GM19023 (cell line): ENCODE measurements at regions not wholly inside any gene's neighbourhood (a gene's known extent, or its start where the extent isn't known, plus 50 kb on each side); places are given as distances from the start of the nearest gene placed in this dataset.
"Not testable (repeated sequence)": the region's sequence is repeated elsewhere in the genome, so short reads cannot be mapped to it uniquely, and the experiment has no call there.

Experiments used
- ATAC-seq: cut with Tn5 transposase; IDR thresholded peaks from one replicate; pipeline ENCODE4 v1.9.1; 2021; ENCODE audit warnings: mild to moderate bottlenecking, moderate library complexity; ENCODE audit not compliant: unreplicated experiment

DNA sequence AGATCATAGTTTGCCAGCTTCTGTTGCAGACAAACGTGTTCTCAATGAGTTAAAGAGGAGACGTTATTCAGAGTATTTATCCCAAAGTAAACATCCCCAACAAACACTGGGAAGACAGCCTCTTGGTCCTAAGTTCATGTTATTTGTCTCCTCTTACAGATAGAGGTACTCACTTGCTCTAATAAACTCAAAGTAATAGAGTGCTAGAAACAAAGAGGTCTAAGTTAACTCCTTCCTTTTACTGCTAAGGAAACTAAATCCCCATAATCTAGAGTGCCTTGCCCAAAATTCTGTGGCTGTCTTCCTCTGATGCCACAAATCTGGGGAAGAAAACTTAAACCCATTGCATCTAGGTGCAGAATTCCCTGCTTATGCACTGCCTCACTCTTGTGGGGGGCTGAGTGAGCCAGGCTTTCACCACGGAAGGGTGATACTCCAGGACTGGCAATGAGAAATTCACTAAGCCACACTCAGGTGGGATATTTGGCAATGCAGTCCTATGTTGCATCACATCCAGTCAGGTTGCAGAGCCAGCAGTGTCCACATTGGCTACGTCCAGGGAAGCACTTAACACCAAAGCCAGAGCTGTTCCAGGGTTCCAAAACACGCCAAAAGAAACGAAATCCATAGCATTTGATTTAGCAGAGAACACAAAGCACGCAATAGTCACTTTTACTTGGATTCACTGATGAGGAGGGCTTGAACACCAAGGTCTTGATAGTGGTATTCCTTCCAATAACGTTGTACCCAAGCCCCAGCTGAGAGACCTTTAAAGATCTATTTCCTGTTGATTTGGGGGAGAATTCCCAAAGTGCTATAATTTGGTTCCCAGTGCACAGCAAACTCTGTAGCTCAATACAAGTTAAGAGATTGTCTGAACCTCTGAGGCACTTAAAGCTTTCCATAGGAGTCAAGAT lies 81.0 kb upstream of the FOXQ1 start:
- ATAC-seq: no peak

DNA sequence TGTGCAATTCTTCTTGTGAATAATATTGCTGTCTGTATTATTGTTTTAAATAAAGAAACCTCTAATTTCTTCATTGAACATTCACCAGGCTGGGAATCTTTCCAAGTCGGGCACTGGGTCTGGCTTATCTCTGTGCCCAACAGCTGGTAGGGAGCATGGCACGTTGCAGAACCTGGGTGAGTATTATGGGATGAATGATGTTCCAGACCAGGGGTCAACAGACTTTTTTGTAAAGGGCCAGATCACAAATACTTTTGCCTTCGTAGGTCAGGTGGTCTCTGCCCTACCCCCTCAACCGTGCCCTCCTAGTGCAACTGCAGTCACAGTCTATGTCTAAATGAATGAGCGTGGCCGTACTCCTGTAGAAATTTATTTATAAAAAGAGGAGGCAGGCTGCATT lies 81.6 kb upstream of the FOXQ1 start:
- ATAC-seq: no peak

DNA sequence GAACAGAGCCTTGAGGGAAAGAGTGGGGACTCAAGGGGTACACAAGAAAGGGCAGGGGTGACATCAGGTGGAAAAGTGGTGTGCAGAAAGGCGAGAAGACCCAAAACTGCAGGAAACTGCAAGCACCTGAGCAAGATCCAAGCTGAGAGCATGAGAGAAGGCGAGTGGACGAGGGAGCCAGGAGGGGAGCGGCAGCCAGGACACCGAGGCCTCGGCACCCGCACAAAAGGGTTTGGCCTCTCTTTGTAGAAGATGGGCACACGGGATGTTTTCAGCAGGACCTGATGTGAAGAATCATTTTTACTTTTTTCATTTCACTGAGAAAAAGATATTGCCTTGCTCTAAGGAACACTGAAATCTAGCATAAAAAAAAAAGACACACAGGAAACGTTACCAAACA lies 82.1 kb upstream of the FOXQ1 start:
- ATAC-seq: no peak

DNA sequence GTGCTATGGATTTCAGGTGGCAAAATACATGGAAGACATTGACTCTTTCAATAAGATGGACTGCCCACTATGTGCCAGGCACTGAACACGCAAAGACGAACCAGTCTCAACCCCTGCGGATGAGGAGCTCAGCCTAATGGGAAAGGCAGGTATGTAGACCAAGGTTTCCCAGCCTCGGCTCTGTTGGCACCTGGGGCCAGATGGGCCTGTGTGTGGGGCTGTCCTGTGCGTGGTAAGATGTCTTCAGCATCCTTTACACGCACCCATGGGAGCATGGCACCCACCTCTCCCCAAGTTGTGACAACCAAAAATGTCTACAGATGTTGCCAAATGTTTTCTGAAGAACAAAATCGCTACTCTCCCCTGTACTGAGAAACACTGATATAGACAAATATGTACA lies 82.6 kb upstream of the FOXQ1 start:
- ATAC-seq: no peak

DNA sequence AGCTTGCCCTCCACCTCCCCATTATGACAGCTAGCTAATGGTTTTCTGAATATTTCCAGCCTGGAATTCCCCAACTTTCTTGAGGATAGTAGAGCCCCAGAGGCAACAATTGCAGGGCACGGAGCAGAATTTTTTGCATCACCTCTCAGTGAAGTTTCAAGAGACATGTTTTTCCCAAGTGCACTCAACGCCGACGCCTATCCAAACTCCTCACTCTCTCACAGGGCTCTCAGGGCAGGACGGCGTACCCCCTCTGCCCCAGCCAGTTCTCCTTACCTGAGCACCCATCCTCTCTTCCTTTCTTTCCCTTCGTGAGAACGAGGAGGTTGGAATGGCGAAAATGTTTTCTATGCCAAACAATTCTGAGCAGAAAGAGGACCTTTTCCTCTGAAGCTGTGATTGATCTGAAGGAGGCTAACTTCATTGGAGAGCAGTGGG lies 83.1 kb upstream of the FOXQ1 start:
- ATAC-seq: no peak

DNA sequence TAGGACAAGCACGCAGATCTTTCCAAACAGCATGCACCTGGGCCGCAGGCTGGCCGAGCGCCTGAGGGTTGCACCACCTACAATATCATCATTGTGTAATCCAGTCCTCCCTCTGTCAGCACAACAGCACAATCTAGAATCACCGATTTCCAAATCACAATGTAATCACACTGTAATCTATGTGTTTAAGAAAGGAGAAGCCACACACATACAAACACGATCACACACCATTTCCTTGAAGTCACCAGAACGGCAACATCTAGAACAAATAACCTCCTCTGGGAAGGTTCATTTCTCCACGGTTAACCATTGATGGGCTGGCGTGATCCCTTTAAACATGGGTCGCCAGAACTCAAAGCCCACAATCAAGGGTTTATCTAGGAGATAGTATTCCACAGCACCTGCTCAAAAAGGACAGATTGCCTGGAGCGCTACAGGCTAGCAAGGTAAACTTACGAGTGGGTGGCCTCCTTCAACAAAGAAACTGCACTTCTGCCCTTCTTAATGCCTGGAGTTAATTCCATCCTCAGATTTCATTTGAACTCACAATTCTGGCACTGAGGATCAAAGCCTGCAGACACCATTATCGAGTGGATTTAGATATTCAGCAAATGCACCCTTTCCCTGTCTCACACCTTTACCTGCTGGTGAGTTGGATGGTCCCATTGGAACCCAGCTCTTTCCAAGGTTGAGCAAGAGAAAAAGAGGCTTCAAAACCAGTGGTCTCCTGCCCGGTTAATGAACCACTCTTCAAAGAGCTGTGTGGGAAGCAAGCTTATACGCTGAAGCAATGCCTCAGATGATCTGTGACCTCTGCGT lies 83.8 kb upstream of the FOXQ1 start:
- no peak for ATAC-seq

DNA sequence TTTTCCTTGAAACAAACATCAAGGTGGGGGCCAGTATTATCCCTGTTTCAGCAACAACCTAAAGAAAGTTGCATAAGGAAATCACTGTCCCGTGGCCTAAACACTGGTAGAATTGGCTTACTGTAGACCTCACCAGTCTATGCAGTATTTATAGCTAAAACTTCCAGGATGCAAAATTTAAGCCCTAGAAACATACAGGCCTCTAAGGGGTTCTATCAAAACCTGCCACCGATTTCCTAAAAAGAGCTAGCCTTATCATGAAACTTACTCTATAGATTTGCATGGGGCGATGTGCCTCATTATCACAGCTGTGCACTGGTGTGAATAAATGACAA lies 84.3 kb upstream of the FOXQ1 start:
- no peak for ATAC-seq

DNA sequence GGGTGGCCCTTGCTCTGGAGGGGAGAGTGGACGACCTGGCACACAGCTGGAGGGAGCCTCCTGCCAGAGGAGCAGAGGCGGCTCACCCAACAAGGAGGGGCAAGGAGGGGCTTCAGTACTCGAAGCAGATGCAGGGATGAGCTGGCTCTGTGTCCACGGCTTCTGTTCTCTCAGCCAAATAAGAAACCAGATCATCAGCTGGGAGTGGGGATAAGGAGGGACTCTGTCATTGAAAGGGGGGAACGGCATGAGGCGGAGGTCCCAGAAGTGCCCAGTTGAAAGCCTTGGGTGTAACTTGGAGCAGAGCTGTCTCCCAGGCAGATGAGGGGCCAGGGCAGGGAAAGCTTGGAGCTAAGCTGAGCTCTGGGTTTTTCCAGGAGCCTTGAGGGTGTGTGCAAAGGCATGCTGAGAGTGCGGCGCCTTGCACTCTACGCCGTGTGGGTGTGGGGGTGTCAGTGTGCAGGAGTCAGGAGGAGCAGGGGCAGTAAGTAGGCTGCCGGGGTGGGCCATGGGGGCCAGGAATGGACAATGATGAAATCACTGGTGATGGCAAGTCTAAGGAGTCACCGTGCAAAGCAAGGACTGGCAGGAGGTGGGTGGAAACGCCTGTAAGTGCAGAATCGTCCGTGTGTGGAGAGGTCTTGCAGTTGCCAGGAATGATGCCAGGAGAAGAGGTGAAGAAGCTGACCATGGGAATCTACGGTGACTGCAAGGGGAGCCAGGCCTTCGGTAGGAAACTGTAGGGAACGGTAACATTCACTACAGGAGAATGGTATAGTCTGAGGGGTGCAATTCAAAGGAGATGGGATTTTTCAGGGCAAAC lies 85.4 kb upstream of the FOXQ1 start:
- ATAC-seq: no peak

DNA sequence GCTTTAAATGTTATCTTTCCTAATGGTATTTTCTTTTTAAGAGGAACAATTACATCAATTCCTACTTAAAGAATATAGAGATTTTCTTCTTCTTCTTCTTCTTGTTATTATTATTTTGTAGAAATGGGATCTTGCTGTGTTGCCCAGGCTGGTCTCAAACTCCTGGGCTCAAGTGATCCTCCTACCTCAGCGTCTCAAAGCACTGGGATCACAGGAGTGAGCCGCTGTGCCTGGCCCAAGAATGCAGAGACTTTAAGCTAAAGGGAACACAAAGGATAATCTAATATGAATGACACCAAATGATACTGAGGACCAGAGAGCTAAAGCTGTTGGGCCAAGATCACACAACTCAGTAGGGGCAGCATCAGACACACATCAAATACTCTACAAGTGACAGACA lies 87.4 kb upstream of the FOXQ1 start:
- no peak for ATAC-seq

DNA sequence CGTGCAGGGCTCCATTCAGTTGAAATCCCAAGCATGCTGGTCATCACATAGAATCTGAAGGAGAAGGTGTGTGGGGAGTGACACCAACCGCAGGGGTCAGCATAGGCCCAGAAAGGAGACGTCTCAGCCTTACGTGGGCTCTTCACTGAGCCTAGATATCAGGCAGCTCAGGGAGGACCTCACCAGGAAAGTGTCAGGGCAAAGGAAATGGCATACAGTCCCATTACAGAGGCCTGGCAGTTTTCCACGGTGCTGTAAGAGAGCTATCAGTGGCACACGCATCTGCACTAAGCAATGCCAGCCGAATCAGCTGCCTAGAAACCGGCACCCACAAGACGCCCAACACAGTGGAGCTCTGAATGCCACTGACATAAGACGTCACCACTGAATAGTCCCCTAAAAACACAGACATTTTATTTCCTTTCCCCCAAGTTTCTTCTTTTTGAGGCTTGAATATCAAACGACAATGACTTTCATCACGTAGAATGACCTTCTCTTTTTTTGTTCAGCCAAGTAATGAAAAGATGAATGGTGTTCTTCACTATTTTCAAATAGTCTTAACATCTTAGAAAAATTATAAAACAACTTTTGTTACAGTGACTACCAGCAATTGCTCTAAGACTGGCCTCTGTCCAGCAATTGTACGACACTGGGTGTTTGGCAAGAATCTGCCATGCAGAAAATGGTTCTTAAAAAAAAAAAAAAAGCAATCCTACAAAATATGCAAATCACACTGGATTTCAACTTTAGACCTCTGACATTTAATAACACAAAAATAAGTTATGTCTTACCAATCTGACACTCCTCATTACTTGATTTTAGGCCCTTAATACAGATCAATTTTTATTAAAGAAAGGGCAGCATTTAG lies 88.9 kb upstream of the FOXQ1 start:
- ATAC-seq: no peak

DNA sequence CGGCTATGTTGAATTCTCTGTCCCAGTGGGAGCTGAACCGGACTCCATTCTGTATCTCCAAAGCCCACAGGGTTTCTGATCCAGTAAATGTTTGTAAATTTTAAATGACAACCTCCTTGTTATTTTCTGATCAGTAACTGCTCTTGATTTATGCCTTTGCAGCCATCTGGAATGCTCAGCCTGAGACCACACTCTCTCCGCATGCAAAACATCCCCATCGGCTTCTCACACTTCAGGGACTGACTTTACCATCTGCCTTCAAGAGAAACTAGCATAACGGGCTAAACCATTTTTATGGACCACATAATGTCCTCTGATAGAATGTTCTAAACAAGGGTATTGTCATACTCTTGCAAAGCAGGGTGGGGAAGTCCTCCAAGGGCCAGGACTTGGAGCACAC lies 94.5 kb upstream of the FOXQ1 start:
- ATAC-seq: no peak

DNA sequence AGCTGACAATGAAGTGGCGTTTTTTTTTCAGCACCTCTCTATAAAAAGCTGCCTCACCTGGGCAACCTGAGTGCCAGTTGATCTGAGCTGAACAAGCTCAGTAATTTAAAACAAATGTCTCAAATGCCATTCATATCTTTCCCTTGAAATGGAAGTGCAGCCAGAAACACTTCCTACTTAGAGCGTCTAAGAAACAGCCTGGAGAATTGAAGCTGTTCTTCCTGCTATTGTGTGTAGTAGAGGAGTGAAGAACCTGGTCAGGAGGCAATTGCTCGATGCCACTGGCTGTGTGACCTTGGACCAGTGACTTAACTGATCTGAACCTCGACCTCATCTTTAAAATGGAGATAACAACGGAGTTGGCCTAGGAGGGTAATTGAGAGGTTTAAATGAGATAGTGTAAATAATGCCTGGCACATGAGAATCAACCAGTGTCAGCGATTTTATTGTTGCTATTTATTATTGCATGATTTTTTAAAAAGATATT lies 95.4 kb upstream of the FOXQ1 start:
- ATAC-seq: no peak

DNA sequence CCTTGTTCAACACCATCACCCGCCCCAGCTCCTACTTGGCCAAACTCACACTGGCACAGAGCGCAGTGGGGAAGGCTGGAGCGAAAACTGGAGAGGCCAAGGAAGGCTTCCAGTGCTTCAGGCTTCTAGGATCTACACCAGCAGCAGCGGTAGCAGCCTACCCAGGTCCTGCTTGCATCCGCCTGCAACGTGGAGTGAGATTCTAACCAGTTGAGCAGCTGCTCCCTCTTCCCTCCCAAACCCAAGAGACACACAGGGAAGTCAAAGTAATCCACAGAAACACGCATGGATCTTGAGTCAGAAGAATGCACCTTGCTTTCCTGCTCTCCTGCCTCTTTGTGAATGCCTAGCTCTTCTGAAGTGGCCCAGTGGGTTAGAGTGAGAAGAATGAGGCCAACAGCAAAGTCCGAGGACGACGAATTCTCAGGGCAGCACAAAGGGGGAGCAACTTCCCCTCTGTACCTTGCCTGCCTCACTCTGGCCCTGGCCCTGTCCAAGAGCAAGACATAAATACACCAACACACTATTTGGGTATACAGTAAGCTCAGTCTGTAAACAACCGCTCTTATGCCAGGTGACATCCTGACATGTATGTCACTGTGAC lies 95.9 kb upstream of the FOXQ1 start:
- ATAC-seq: no peak

DNA sequence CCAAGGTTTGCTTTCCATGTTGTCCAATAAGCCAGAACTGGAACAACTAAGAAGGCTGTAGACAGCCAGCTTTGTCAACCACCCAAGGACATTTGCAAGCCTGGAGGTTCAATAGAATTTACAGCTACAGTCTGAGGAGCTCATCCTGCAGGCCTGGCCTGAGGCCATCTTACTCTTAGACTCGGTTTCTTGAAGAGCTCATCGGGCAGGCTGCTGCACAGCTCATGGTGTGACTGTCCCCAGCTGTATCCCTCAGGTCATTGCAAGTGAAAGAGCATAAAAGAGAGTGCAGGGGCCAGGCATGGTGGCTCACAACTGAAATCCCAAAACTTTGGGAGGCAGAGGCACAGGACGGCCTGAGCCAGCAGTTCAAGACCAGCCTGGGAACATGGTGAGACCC lies 96.9 kb upstream of the FOXQ1 start:
- no peak for ATAC-seq

DNA sequence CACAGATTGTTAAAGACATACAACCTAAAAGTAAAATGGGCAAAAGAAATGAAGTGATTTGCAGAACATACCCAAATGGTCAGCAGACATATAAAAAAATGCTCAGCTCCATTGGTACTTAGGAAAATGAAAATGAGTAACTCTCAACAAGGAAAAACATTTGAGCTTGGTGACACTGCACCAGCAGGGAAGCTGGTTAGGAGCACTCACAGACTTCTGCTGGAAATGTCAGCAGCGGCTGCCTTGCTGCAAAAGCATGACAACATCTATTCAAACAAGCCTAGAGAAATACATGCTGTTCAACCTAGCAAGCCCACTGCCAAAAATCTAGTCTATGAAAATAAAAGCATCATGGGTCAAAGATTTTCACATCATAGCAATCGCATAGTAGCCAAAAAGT lies 99.0 kb upstream of the FOXQ1 start:
- ATAC-seq: no peak

DNA sequence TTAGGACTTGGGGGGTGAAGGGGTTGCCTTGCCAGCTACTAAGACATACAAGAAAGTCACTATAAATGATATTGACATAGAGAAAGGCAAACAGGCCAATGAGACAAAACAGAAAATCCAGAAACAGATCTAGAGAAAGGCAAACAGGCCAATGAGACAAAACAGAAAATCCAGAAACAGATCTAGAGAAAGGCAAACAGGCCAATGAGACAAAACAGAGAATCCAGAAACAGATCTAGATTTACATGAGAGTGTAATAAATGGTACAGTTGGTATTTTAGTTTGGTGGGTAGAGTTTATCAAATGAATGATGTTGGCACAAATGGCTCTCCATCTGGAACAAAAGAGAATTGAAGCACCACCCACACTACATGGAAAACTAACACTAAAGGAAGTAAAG lies 99.8 kb upstream of the FOXQ1 start:
- ATAC-seq: not testable (repeated sequence)

DNA sequence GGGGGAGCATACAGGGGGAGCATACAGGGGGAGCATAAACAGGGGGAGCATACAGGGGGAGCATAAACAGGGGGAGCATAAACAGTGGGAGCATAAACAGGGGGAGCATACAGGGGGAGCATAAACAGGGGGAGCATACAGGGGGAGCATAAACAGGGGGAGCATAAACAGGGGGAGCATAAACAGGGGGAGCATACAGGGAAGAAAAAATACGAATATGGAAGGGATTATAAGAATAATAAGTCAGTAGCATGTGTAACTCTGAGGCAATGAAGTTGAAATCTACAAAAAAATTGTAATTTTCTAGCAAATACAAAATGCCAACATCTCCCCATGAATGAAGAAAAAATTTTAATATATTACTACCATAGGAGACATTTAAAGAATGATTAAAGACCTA lies 101.3 kb upstream of the FOXQ1 start:
- not testable (repeated sequence) for ATAC-seq

DNA sequence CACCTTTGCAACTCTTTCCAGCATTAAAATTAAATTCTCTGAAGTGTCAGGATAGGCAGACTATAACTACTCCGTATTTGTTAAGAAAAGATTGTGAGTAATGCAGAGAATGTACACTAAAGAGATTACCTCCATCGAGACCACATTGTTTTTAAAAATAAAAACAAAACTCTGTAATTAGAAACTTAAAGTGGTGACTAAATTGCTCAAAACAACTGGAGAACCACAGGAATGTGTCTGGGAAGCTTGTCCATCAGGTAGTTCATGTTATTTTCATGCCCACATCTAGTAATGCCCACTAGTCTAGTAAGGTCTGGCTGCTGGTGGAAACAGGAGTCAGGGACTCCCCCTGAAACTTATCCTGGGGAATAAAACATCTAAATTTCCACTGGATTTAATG lies 103.0 kb upstream of the FOXQ1 start:
- ATAC-seq: no peak

DNA sequence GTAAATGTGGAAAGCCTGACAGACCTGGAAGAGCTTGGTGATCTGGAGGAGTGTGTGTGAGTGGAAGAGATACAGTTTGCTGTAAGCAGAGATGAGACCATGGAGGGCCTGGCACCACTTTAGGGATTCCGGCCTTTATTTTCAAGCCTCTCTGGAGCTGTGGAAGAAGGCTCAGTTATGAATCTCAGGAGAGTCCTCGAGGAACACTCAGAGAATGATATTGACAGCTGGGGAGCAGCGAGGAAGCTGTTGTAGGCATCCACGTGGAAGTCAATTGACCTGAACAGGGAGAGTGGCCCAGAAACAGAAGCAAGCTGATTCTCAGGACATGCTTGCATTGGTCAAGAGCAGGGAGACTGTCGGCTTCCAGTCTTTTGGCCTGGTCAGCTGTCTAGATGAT lies 108.4 kb upstream of the FOXQ1 start:
- ATAC-seq: no peak

DNA sequence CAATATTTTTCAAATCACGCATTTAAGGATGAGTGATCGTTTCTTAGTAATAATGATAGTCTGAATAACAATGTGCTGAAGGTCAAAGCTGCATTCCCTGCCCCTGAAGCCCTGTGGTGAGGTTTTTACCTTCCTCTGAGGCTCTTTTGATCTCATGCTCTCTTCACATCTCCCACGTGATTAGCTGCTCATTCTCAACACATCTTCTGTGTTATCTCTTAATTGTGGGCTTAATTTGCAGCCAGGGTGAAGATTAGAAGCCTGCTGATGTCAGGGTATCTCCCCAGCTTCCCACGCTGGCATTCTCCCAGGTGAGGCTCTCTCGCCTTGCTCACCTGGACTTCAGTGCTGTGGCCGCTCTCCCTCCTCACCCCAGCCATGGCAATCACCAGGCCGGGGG lies 109.7 kb upstream of the FOXQ1 start:
- ATAC-seq: no peak
